ENCODE measurements at regions not wholly inside any gene's neighbourhood (a gene's known extent, or its start where the extent isn't known, plus 50 kb on each side); places are given as distances from the start of the nearest gene placed in this dataset.
"Not testable (repeated sequence)": the region's sequence is repeated elsewhere in the genome, so short reads cannot be mapped to it uniquely, and the experiment has no call there.

- no peak for DNase-seq
Observed at GRCh38 chr3:145900056-145900829, 260.7 kb downstream of the PLOD2 start.

GRCh38 chr3:145902166-145902565 is 258.8 kb downstream of the PLOD2 start:
- no peak for DNase-seq

GRCh38 chr3:145903472-145904013 is 257.4 kb downstream of the PLOD2 start:
- no peak for DNase-seq

- no peak for DNase-seq
Observed at GRCh38 chr3:145904138-145904537, 256.8 kb downstream of the PLOD2 start.

- DNase-seq: no peak
Observed at GRCh38 chr3:145906301-145906700, 254.7 kb downstream of the PLOD2 start.

- no peak for DNase-seq
Observed at GRCh38 chr3:145906755-145907154, 254.2 kb downstream of the PLOD2 start.

GRCh38 chr3:145911016-145911415 is 250.0 kb downstream of the PLOD2 start:
- no peak for DNase-seq

GRCh38 chr3:145915787-145916186 is 245.2 kb downstream of the PLOD2 start:
- no peak for DNase-seq

GRCh38 chr3:145927736-145928135 is 233.2 kb downstream of the PLOD2 start:
- not testable (repeated sequence) for DNase-seq

GRCh38 chr3:145936971-145937370 is 224.0 kb downstream of the PLOD2 start:
- DNase-seq: no peak

GRCh38 chr3:145939431-145939830 is 221.6 kb downstream of the PLOD2 start:
- peak; percentile 27 for DNase-seq

- no peak for DNase-seq
Observed at GRCh38 chr3:145942052-145942451, 218.9 kb downstream of the PLOD2 start.

GRCh38 chr3:145943952-145944351 is 217.0 kb downstream of the PLOD2 start:
- no peak for DNase-seq

- DNase-seq: no peak
Observed at GRCh38 chr3:145951441-145951840, 209.5 kb downstream of the PLOD2 start.

GRCh38 chr3:145952536-145952935 is 208.4 kb downstream of the PLOD2 start:
- no peak for DNase-seq

- no peak for DNase-seq
Observed at GRCh38 chr3:145953316-145953715, 207.7 kb downstream of the PLOD2 start.

- DNase-seq: no peak
Observed at GRCh38 chr3:145959457-145960088, 201.4 kb downstream of the PLOD2 start.

GRCh38 chr3:145963111-145963510 is 197.9 kb downstream of the PLOD2 start:
- DNase-seq: no peak

GRCh38 chr3:145967043-145967442 is 193.9 kb downstream of the PLOD2 start:
- no peak for DNase-seq

GRCh38 chr3:145971186-145971585 is 189.8 kb downstream of the PLOD2 start:
- no peak for DNase-seq

- no peak for DNase-seq
Observed at GRCh38 chr3:145972851-145973250, 188.1 kb downstream of the PLOD2 start.

GRCh38 chr3:145981056-145981455 is 179.9 kb downstream of the PLOD2 start:
- DNase-seq: no peak

GRCh38 chr3:145983101-145983500 is 177.9 kb downstream of the PLOD2 start:
- no peak for DNase-seq
